GM23248 (cell line): ENCODE measurements at regions not wholly inside any gene's neighbourhood (a gene's known extent, or its start where the extent isn't known, plus 50 kb on each side); places are given as distances from the start of the nearest gene placed in this dataset.

Experiments
- DNase-seq: peaks from one replicate; pipeline ENCODE4 v3.0.0-alpha.2; 2015
- H2AFZ ChIP-seq: fragments of 200-600 bp; sonication (generic); 2 replicates; pipeline ENCODE4 v1.6.1; 2016; ENCODE audit warnings: antibody characterized with exemption
- H3F3A ChIP-seq: fragments of 200-600 bp; sonication (generic); 2 replicates; pipeline ENCODE4 v1.6.1; 2016; ENCODE audit warnings: mild to moderate bottlenecking, antibody characterized with exemption, mixed run types; ENCODE audit not compliant: insufficient read depth
- H3K27ac ChIP-seq: fragments of 200-600 bp; sonication (generic); 2 replicates; pipeline ENCODE4 v1.5.1; 2016; ENCODE audit warnings: mild to moderate bottlenecking
- H3K27me3 ChIP-seq: fragments of 200-600 bp; sonication (generic); replicated peaks from 2 replicates; pipeline ENCODE4 v1.6.1; 2016; ENCODE audit warnings: mild to moderate bottlenecking; ENCODE audit not compliant: insufficient read depth
- H3K36me3 ChIP-seq: fragments of 200-600 bp; sonication (generic); 2 replicates; pipeline ENCODE4 v1.6.1; 2016; ENCODE audit warnings: low read depth, mild to moderate bottlenecking
- H3K4me1 ChIP-seq: fragments of 200-600 bp; sonication (generic); 2 replicates; pipeline ENCODE4 v1.6.1; 2016; ENCODE audit warnings: mild to moderate bottlenecking; ENCODE audit not compliant: insufficient read depth
- H3K4me2 ChIP-seq: fragments of 200-600 bp; sonication (generic); one replicate; pipeline ENCODE4 v1.6.1; 2016; ENCODE audit warnings: mild to moderate bottlenecking; ENCODE audit not compliant: unreplicated experiment
- H3K4me3 ChIP-seq: fragments of 200-600 bp; sonication (generic); 2 replicates; pipeline ENCODE4 v1.5.1; 2016; ENCODE audit warnings: mild to moderate bottlenecking
- H3K79me2 ChIP-seq: fragments of 200-600 bp; sonication (generic); 2 replicates; pipeline ENCODE4 v1.6.1; 2016; ENCODE audit warnings: mild to moderate bottlenecking; ENCODE audit not compliant: insufficient read depth
- H3K9ac ChIP-seq: fragments of 200-600 bp; sonication (generic); 2 replicates; pipeline ENCODE4 v1.6.1; 2016; ENCODE audit warnings: mild to moderate bottlenecking
- H3K9me2 ChIP-seq: fragments of 200-600 bp; sonication (generic); 2 replicates; pipeline ENCODE4 v1.6.1; 2016; ENCODE audit warnings: mixed run types, mild to moderate bottlenecking, moderate library complexity; ENCODE audit not compliant: insufficient read depth
- H3K9me3 ChIP-seq: fragments of 200-600 bp; sonication (generic); one replicate; pipeline ENCODE4 v1.6.1; 2017; ENCODE audit warnings: low read depth
- H4K20me1 ChIP-seq: fragments of 200-600 bp; sonication (generic); 2 replicates; pipeline ENCODE4 v1.6.0; 2016; ENCODE audit not compliant: insufficient read depth
- EZH2 ChIP-seq: fragments of 200-600 bp; sonication (generic); IDR thresholded peaks from 2 replicates; pipeline ENCODE4 v1.6.1; 2018; ENCODE audit warnings: antibody characterized with exemption, mild to moderate bottlenecking; ENCODE audit not compliant: insufficient read depth, poor library complexity, severe bottlenecking
- EZH2phosphoT487 ChIP-seq: fragments of 200-600 bp; sonication (generic); IDR thresholded peaks from 2 replicates; pipeline ENCODE4 v1.6.1; 2018; ENCODE audit warnings: antibody characterized with exemption, moderate library complexity, mild to moderate bottlenecking, low read depth; ENCODE audit not compliant: insufficient read depth
- WGBS, 2 experiments: methylation state at CpG; one replicate each; pipeline ENCODE4 v1.1.6; 2015 to 2017; ENCODE audit warnings: low lambda C conversion rate in 2 of 2, low coverage in 1 of 2; ENCODE audit errors: missing lambda C conversion rate in 2 of 2; 5-methylcytosine and 5-hydroxymethylcytosine counted together
- in situ Hi-C: fragments of 300-500 bp; cut with MboI; formaldehyde crosslinking; loops from 2 replicates; pipeline ENCODE4 v1.15.0; 2020

DNA sequence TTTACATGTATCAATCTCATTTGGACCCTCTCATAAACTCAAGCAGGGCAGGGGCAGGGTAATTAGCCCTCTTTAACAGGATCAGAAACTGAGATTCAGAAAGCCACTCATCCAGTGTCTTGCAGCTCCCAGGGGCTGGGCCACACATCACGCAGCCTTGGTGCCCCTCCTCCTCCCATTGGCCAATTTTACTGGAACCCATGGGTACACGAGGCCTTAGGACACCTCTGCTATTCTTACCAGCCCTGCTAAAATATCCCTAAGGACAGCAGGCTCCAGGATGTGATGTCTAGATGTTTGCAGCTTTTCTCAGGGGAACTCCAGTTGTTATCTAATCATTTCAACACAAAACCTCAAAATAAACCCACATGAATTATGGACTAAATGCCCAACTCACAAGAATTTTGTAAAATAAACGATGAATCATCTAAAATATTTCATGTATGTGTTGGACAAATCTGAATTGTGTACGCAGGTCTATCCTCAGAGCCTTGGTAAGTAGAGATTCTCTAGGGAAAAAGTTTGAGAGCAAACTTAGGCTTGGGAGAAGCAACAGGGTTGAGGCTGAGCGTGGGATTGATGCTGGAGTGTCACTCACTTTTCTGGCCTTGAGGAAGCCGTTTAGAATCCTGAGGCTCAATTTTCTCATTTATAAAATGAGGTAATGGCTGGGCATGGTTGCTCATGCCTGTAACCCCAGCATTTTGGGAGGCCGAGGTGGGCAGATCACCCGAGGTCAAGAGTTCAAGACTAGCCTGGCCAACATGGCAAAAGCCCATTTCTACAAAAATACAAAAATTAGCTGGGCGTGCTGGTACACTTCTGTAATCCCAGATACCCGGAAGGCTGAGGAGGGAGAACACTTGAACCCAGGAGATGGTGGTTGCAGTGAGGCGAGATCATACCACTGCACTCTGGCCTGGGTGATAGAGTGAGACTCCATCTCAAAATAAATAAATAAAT lies 69.7 kb upstream of the TNS3 start:
- Histone ChIP-seq H3K9ac (peak overlapping the region; percentile 69), H3K4me1 (peaks cover 30% of the 10 kb centered on the region), H3F3A (no peaks in the 10 kb centered on the region)

DNA sequence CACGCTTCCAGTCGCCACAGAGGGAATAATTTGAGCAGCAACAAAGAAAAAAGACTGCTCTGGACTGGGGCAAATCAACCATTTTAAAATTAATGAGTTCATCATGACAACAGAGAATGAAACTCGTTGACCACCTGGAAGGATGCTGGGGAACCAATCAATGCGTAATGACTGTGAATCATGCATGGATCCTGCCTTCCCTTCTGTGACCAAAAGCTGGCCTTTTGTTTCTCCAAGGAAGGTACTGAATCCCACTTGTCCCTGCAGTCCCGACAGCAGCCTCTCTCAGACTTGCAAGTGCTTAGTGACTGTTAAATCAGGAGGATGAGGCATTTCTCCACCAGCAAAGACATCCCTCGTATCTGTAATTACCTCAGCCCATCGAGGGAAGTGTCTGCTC lies 68.0 kb upstream of the TNS3 start:
- H3K27ac ChIP-seq: no peak overlapping the region
- WGBS, 2 experiments: 96 to 98% methylated on average over 7 of the region's 7 CpGs

More for the DNA sequence above, 69.7 kb upstream of the TNS3 start:
- H3K4me3 ChIP-seq: no peak overlapping the region
- H2AFZ ChIP-seq: no peak overlapping the region
- no peaks in the 10 kb centered on the region for H3K79me2 ChIP-seq
- H3K27me3 ChIP-seq: no peaks in the 10 kb centered on the region
- in situ Hi-C loops: no loop called here
- peak overlapping the region; percentile 82 for H3K27ac ChIP-seq
- H3K9me3 ChIP-seq: no peaks in the 10 kb centered on the region
- TF ChIP-seq EZH2phosphoT487 (peak; percentile 92), EZH2 (no peak)
- no peaks in the 10 kb centered on the region for H3K36me3 ChIP-seq
- peak; percentile 93 for DNase-seq
- H3K9me2 ChIP-seq: no peaks in the 10 kb centered on the region
- peak overlapping the region; percentile 20 for H3K4me2 ChIP-seq
- 52 to 60% methylated on average over 11 of the region's 11 CpGs for WGBS, 2 experiments
- H4K20me1 ChIP-seq: no peaks in the 10 kb centered on the region

DNA sequence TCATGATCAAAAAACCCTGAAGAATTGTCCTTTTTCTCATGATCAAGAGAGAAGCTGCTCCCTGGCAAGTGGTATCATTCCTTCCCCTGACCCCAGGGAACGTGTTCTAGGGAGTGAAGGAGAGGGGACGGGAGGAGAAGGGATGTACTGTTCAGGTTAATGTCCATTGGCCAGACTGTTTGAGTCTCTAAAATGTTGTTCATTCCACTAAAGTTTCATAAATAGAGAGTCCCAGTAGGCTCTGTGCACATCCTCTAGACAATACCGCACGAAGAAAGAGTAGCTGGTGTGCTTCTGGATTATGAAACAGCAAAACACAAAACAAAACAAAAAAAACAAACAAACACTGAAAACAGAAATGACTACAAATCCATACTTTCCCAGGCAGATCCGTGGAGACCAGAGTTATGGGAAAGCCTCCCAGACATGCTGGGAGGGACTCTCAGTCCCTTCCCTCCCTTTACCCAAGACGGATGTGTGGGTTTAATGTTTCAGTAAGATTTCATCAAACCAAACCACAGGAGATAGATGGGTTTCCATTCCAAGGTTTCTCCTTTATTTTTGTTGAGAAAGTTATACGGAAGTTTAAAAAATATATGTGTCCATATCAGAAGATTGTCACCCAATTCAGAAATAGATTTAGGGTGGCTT lies 66.5 kb upstream of the TNS3 start:
- Histone ChIP-seq H2AFZ (no peak overlapping the region), H3K4me2 (no peak overlapping the region), H3K4me1 (peaks cover 12% of the 10 kb centered on the region), H4K20me1 (no peaks in the 10 kb centered on the region), H3K9me3 (no peaks in the 10 kb centered on the region), H3K27ac (no peak overlapping the region), H3K9me2 (no peaks in the 10 kb centered on the region), H3F3A (no peaks in the 10 kb centered on the region), H3K4me3 (no peak overlapping the region), H3K27me3 (no peaks in the 10 kb centered on the region), H3K9ac (no peak overlapping the region), H3K79me2 (no peaks in the 10 kb centered on the region), H3K36me3 (no peaks in the 10 kb centered on the region)
- no peak for DNase-seq
- in situ Hi-C loops: no loop called here
- no peak for TF ChIP-seq EZH2
- no peak for TF ChIP-seq EZH2phosphoT487
- 76 to 83% methylated on average over 7 of the region's 7 CpGs for WGBS, 2 experiments

More for the DNA sequence above, 68.0 kb upstream of the TNS3 start:
- Histone ChIP-seq H3F3A (no peaks in the 10 kb centered on the region), H3K4me3 (no peak overlapping the region), H3K9me3 (no peaks in the 10 kb centered on the region), H3K79me2 (no peaks in the 10 kb centered on the region), H3K27me3 (no peaks in the 10 kb centered on the region), H4K20me1 (no peaks in the 10 kb centered on the region), H2AFZ (no peak overlapping the region), H3K4me1 (peaks cover 27% of the 10 kb centered on the region), H3K9me2 (no peaks in the 10 kb centered on the region), H3K9ac (no peak overlapping the region), H3K36me3 (no peaks in the 10 kb centered on the region), H3K4me2 (no peak overlapping the region)
- in situ Hi-C loops: no loop called here
- DNase-seq: no peak
- TF ChIP-seq EZH2: no peak
- no peak for TF ChIP-seq EZH2phosphoT487

DNA sequence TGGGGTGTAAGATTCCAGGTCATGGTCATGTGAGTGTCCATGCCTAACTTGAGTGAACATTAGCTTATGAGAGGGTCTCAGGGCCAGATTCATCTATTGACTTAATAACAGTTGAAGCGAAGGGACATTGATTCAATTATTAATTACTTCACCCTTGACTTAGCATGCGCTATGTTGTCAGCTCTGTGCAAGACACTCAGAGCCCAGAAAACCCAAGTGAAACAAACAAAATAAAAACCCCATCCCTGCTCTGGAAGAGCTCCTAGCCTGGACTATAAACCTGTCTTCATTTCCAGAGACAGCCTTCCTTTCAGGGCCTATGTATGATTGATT lies 66.0 kb upstream of the TNS3 start:
- Histone ChIP-seq H4K20me1 (no peaks in the 10 kb centered on the region), H3K27me3 (no peaks in the 10 kb centered on the region), H3K79me2 (no peaks in the 10 kb centered on the region), H3K9ac (no peak overlapping the region), H3K4me1 (peaks cover 12% of the 10 kb centered on the region), H2AFZ (no peak overlapping the region), H3F3A (no peaks in the 10 kb centered on the region), H3K4me3 (no peak overlapping the region), H3K36me3 (no peaks in the 10 kb centered on the region), H3K27ac (no peak overlapping the region), H3K4me2 (no peak overlapping the region), H3K9me3 (no peaks in the 10 kb centered on the region), H3K9me2 (no peaks in the 10 kb centered on the region)
- in situ Hi-C loops: no loop called here
- WGBS, 2 experiments: 98 to 100% methylated on average over 2 of the region's 2 CpGs
- TF ChIP-seq EZH2 (no peak), EZH2phosphoT487 (no peak)
- no peak for DNase-seq
